ENCODE measurements at regions not wholly inside any gene's neighbourhood (a gene's known extent, or its start where the extent isn't known, plus 50 kb on each side); places are given as distances from the start of the nearest gene placed in this dataset.

DNA sequence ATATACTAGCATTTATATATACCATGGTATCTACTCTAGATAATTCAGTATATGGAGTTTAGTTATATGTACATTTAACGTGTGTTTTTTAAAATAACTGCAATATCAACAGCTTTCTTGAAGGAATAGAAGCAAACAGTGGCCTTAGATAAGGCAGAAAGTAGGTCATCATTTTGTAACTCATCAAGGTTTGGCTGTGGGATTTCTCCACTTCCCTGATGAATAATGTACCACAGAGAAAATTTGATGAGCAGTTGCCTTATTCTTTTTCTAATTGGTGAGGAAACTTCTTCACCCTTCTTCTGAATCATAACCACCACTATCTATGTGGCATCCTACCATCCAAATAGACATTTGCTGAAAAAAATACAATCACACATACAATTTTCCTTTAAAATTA is 590.2 kb upstream of the SPRY2 start:
- TF ChIP-seq, protein P1, sequence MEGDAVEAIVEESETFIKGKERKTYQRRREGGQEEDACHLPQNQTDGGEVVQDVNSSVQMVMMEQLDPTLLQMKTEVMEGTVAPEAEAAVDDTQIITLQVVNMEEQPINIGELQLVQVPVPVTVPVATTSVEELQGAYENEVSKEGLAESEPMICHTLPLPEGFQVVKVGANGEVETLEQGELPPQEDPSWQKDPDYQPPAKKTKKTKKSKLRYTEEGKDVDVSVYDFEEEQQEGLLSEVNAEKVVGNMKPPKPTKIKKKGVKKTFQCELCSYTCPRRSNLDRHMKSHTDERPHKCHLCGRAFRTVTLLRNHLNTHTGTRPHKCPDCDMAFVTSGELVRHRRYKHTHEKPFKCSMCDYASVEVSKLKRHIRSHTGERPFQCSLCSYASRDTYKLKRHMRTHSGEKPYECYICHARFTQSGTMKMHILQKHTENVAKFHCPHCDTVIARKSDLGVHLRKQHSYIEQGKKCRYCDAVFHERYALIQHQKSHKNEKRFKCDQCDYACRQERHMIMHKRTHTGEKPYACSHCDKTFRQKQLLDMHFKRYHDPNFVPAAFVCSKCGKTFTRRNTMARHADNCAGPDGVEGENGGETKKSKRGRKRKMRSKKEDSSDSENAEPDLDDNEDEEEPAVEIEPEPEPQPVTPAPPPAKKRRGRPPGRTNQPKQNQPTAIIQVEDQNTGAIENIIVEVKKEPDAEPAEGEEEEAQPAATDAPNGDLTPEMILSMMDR (IDR thresholded peaks at IDR 0.05): no peak
- TF ChIP-seq POLR2A (IDR thresholded peaks at IDR 0.05): no peak
